GM19023 (cell line): ENCODE measurements at regions not wholly inside any gene's neighbourhood (a gene's known extent, or its start where the extent isn't known, plus 50 kb on each side); places are given as distances from the start of the nearest gene placed in this dataset.

ENCODE experiments used
- ATAC-seq: cut with Tn5 transposase; IDR thresholded peaks from one replicate; pipeline ENCODE4 v1.9.1; 2021; ENCODE audit warnings: mild to moderate bottlenecking, moderate library complexity; ENCODE audit not compliant: unreplicated experiment

GRCh38 chr3:113136071-113136470, 75.3 kb upstream of the BOC start:
- ATAC-seq: no peak

GRCh38 chr3:113136544-113136943, 74.8 kb upstream of the BOC start:
- ATAC-seq: no peak

- ATAC-seq: no peak
Measured at GRCh38 chr3:113138839-113139743, 72.3 kb upstream of the BOC start.

DNA sequence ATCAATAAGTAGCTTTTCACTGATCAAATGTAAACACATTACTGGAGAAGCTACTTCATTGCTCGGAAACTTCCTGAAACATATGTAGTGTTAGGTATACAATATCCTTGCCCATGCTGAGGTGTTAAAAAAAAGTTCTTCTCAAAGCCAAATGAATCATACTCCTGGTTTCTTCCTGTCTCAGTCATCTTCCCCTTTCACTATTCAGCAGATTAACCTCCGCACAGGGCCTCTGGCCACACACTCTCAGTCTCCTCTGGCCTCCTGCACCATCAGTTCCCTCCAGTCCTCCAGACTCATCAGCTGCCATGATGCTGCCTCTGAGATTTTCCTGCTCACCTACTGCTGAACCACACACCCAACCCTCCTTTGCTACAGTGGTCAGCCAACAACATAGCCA, 70.5 kb upstream of the BOC start:
- ATAC-seq: no peak

GRCh38 chr3:113141543-113141942, 69.8 kb upstream of the BOC start:
- ATAC-seq: no peak

- ATAC-seq: no peak
Measured at GRCh38 chr3:113142476-113142875, 68.9 kb upstream of the BOC start.

GRCh38 chr3:113143353-113143752, 68.0 kb upstream of the BOC start:
- no peak for ATAC-seq

DNA sequence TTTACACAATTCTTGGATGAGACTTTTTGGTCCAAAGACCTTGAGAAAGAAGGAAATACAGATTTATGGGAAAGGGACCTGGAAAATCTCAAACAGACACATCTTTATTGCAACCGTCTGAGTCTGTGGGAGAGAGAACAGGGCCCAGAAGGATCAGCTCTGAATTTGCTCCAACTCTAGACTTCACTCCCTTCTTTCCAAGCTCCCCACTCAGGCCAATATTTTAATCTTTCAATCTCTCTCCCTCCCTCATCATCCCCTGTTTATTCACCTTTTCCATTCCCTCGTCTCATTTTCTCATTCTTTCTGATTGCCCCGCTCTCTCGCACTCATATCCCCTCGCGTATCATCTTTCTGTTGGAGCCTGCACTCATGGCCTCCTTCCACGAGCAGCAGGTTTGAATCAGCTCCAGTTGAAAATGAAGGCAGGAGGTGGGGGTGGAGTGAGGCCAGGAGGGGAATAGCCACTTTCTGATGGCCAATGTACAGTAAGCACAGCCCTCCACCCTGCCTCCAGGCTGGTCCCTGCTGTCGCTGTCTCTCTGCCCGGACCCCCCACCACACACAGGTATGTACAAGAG, 63.6 kb upstream of the BOC start:
- no peak for ATAC-seq

GRCh38 chr3:113148284-113148683, 63.1 kb upstream of the BOC start:
- ATAC-seq: no peak

DNA sequence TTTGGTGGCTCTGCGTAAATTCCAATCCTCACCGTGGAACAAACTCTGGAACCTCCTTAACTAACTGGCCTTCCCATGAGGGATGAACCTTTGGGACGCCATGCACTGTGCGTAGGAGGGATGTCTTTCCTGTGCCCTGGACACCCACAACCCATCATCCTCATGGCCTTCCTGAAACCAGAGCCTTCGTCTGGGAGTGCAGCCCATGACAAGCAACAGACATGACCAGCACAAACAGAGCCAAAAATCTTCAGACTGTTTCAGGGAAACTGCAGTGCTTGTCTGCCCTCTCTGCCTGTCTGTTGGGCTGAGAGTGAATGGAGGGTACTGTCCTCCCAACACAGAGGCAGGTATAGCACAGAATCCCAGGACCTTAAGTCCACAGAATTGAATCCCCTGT, 61.1 kb upstream of the BOC start:
- no peak for ATAC-seq

- no peak for ATAC-seq
Measured at GRCh38 chr3:113151461-113152031, 59.8 kb upstream of the BOC start.

- ATAC-seq: no peak
Measured at GRCh38 chr3:113152849-113153248, 58.5 kb upstream of the BOC start.

GRCh38 chr3:113153499-113154107, 57.8 kb upstream of the BOC start:
- ATAC-seq: peak; percentile 83

GRCh38 chr3:113156816-113157333, 54.5 kb upstream of the BOC start:
- ATAC-seq: no peak

DNA sequence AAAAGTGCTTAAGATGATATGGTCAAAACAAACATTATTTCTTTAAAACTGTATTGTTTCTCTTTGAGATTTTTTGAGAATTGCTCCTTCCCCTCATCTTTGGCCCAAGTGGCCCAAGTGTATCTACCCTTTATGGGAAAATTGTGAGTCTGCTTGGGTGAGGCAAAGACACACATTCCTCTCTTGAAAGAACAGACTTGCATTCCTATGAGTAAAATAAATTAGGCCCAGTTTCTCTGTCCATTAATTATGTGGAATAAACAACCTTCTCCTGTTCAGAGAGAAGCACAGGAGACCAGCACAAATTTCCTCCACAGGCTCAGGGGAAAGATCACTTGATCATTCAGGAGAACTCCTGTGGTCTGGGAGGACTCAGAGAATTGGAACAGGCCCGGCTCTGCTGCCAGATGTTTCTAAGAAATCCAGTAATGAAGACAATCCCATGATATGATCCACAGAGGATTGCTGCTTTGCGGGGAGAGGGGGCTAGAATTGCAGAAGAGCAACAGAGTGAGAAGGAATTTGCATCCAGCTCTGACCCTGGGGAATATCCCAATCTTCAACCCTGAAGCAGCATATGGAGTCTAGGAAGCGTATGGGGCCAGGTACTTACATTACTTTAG, 53.8 kb upstream of the BOC start:
- ATAC-seq: no peak

DNA sequence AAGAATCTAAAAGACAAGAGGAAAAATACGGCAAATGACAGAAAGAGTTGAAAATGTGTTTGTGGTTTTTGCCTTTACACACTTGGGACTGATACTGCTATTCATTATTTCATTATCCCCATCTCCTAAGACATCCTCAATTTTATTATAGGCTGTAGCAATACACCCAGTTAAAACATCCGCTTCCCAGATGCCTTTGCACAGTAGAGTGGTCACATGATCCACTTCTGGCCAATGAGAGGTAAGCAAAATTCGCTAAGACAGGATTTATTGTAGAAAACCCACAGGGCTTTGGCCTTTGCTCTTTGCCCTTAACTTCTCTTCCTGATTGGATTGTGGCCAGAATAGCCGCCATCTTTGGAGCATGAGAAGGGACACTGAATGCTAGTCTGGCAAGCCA, 53.2 kb upstream of the BOC start:
- ATAC-seq: no peak
